GM19467 (cell line): ENCODE measurements at regions not wholly inside any gene's neighbourhood (a gene's known extent, or its start where the extent isn't known, plus 50 kb on each side); places are given as distances from the start of the nearest gene placed in this dataset.
"Not testable (repeated sequence)": the region's sequence is repeated elsewhere in the genome, so short reads cannot be mapped to it uniquely, and the experiment has no call there.

Source experiments
- ATAC-seq: cut with Tn5 transposase; IDR thresholded peaks from one replicate; pipeline ENCODE4 v1.9.1; 2021; ENCODE audit warnings: mild to moderate bottlenecking, moderate library complexity; ENCODE audit not compliant: unreplicated experiment

- no peak for ATAC-seq
Observed at GRCh38 chr15:56812221-56812620, 78.9 kb upstream of the ZNF280D start.

GRCh38 chr15:56811586-56811985 lies 78.3 kb upstream of the ZNF280D start:
- no peak for ATAC-seq

GRCh38 chr15:56808160-56808559 lies 74.9 kb upstream of the ZNF280D start:
- no peak for ATAC-seq

- no peak for ATAC-seq
Observed at GRCh38 chr15:56806148-56806536, 72.8 kb upstream of the ZNF280D start.

- peak; percentile 56 for ATAC-seq
Observed at GRCh38 chr15:56805466-56806147, 72.3 kb upstream of the ZNF280D start.

DNA sequence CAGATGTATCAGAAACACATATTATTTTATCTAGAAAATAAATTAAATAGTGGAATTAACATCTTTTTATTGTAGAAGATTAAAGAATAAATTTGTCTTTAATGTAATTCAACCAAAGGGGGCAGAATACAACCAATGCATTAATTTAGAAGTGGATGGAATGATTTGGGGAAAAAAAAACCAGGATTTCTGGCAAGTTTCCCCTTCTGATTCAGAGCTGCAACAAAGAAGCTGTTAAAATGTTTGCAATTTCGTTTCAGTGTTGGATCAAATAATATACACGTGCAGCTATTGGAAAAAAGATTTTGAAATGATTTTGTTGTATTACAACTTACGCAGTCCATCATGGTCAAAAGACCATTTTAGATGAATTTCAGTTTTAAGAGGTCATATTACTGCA lies 71.6 kb upstream of the ZNF280D start:
- ATAC-seq = no peak

DNA sequence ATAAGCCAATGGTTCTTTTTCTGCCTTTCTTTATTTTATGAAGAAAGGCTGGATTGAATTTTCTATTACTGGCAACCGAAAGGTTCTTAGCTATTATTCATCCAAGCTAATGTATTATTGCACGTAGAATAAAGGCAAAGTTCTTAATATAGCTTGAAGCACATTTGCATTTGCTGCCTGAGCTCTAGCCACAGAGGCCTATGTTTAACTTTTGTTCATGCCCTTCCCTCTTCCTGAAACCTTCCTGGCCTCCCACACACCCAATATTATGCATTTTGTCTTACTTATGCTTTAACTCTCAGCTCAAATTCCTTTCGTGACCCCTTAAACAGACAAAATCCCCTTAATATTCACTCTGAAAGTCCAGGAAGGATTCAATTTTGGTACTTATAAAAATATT lies 71.0 kb upstream of the ZNF280D start:
- ATAC-seq = no peak

- ATAC-seq = no peak
Observed at GRCh38 chr15:56802161-56802560, 68.9 kb upstream of the ZNF280D start.

DNA sequence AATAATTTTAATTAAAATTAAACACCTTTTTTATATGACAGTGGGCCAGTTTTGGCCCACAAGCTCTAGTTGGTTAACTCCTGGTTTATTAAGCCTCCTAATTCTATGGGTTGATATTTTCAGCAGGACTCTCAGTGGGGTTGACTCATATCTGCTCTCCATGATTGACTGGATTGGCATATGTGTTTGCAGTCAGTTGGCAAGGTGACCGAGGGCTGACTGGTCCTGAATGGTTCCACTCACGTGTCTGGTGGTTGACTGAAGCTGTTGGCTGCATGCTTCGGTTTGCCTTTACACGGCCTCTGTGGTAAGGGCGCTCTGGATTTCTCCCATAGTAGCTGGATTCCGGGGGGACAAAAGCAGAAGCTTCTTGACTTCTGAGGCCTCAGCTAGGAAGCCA lies 65.3 kb upstream of the ZNF280D start:
- ATAC-seq = peak; percentile 63

GRCh38 chr15:56797720-56798275 lies 64.5 kb upstream of the ZNF280D start:
- ATAC-seq = no peak

DNA sequence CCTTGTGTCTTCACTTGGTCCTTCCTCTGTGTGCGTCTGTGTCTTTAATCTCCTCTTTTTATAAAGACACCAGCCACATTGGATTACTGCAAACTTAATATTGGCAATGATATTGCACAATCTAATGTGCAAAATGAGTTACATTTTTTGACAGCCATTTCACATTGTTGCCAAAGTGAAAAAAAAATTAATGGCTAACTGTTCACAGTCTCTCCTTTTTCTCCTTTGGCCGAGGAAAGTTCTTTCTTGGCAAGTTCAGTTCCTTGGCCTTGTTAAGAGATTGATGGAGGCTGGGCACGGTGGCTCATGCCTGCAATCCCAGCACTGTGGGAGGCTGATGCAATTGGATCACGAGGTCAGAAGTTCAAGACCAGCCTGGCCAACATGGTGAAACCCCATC lies 62.2 kb upstream of the ZNF280D start:
- ATAC-seq = no peak

- ATAC-seq = no peak
Observed at GRCh38 chr15:56794553-56795329, 61.4 kb upstream of the ZNF280D start.

GRCh38 chr15:56794165-56794552 lies 60.9 kb upstream of the ZNF280D start:
- ATAC-seq = no peak

GRCh38 chr15:56792211-56792610 lies 58.9 kb upstream of the ZNF280D start:
- ATAC-seq = no peak

DNA sequence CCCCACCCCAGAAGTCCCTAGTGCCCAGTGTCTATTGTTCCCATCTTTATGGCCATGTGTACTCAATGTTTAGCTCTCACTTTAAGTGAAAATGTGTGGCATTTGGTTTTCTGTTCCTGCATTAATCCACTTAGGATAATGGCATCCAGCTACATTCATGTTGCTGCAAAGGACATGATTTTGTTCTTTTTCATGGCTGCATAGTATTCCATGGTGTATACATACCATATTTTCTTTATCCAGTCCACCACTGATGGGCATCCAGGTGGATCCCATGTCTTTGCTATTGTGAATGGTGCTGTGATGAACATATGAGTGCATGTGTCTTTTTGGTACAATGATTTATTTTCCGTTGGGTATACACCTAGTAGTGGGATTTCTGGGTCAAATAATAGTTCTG lies 58.2 kb upstream of the ZNF280D start:
- ATAC-seq = not testable (repeated sequence)

DNA sequence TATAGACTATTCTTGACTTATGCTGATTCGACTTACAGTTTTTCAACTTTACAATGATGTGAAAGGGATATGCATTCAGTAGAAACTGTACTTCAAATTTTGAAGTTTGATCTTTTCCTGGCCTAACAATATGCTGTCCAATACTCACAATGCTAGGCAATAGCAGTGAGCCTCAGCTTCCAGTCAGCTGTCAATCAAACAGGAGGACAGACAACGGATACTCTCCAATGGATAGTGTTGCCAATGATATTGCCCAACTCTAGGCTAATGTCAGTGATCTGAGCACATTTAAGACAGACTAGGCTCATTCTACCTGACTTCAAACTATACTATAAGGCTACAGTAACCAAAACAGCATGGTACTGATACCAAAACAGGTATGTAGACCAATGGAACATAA lies 55.0 kb upstream of the ZNF280D start:
- ATAC-seq = no peak

DNA sequence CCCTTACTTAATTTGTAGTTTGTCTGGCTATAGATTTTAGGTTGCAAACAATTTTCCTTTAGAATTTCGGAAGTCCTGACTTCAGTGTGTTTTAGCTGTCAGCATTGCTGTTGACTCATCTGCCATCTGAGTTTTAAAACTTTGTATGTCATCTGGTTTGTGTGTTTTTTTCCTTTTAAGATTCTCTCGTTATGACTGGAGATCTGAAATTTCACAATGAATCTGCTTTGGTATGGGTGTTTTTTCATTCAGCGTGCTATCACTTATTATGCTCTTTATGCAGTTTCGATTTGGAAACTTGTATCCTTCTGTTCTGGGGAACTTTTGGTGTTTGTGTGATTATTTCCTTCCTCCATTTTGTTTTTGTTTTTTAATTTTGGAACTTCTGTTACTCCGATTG lies 53.7 kb upstream of the ZNF280D start:
- no peak for ATAC-seq

GRCh38 chr15:56783857-56784661 lies 50.8 kb upstream of the ZNF280D start:
- ATAC-seq = no peak

DNA sequence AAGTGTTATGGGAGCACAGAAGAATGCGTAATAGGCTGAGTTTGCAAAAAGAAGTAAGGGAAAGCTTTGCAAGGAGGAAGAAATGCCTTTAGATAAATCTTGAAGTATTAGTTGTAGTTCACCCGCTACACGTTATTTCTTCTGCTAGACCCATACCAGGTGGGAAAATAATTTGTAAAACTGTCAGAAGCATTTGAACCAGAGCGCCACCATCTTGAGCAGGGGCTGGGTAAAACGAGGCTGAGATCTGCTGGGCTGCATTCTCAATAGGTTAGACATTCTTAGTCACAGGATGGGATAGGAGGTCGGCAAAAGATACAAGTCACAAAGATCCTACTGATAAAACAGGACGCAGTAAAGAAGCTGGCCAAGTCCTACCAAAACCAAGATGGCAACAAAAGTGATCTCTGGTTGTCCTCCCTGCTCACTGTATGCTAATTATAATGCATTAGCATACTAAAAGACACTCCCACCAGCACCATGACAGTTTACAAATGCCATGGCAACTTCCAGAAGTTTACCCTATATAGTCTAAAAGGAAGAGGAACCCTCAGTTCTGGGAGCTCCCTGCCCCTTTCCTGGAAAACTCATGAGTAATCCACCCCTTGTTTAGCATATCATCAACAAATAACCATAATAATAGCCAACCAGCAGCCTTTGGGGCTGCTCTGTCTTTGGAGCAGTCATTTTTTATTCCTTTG lies 50.0 kb upstream of the ZNF280D start:
- no peak for ATAC-seq
